Stimulated activated CD8-positive, alpha-beta memory T cell treated with anti-CD3 and anti-CD28 coated beads, Interleukin-15, amount 100 ng/mL, for 4 hours (primary cell): ENCODE measurements at regions not wholly inside any gene's neighbourhood (a gene's known extent, or its start where the extent isn't known, plus 50 kb on each side); places are given as distances from the start of the nearest gene placed in this dataset.

ENCODE experiments used
- DNase-seq, 2 donors: peaks; one replicate each; pipeline ENCODE4 v3.0.0-alpha.2; 2020; ENCODE audit warnings: low read depth in 2 of 2

DNA sequence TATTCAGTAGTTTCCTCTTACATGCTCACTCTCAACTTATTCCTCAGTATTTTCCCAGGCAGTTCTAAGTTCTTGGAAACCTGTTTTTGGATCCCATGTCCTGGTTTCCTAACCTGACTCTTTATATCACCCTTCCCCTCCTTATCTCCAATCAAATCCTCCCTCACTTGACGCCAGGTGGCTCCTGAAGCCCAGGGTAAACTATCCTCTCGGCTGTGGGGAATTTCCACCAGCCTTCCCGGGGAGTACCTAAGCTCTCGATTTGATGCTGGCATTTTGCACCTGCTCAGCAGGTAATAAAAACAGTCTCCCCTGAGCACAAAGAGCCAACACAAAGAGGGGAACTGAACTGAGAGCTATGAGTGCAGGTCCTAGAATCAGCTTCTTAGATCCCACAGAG, 538.0 kb downstream of the SLC4A3 start:
- DNase-seq: no peak

DNA sequence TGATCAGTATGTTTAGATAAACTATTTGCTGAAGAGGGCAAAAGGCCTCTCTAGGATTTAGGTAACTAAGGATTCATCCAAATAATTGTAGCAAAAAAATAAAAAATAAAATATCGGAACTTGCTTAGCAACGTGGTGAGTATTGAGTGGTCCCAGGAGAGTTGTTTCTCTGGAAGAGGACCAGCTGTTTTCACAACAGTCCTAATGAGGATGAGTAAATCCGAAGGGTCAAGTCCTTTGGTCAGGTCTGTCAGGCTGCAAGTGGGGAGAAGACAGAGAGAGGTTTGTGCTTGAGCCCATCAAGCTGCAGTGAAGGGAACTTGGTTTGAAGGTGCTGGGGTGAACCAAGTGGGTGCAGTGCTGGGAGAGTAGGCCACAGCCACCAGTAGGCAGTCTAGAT, 539.2 kb downstream of the SLC4A3 start:
- DNase-seq: no peak

DNA sequence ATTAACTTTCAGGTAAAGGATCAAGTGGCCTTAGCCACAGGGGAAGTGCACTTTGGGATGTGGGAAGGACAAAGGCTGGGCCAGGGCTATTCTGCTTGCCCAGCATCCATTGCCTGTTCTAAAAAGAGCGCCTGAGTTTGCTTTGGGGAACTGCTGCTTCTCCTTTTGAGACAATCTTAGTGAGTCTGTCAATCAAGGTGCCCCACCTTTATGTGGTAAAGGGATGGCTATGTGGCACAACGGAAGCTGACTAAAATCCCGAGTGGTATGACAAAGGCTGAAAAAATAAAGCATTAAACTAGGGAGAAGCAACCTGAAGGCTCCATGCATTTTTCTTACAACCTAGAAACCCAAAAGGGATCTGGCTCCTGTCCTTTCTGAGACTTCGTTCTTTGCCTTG, 540.5 kb downstream of the SLC4A3 start:
- DNase-seq: no peak

DNA sequence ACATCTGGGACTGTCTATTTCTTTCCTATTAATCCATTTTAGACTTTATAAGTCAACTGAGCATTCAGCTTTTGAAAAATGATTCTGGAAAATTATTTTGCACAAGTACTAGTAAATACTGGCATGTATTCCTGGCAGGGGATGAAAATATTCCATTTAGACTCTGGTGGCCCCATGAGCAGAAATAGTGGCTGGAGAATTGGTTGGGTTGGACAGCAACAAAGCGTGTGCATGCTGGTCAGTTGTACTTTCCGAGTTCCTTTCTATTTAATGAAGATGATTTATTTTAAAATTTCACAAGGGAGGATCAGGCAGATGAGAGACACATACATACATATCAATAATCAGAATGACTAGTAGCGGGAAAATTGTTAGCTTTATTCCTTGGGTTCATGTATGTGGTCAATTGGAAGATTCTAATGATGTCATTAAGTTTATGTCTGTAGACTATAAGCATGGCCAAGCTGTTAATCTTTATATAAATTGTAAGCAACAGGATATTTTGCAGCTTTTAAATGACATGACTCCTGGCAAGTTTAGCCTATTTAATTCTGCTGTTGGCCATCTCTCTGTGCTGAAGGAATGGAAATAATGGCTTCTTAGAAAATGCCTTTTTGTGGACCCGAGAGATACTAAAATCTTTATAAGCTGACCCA, 541.6 kb downstream of the SLC4A3 start:
- no peak for DNase-seq

DNA sequence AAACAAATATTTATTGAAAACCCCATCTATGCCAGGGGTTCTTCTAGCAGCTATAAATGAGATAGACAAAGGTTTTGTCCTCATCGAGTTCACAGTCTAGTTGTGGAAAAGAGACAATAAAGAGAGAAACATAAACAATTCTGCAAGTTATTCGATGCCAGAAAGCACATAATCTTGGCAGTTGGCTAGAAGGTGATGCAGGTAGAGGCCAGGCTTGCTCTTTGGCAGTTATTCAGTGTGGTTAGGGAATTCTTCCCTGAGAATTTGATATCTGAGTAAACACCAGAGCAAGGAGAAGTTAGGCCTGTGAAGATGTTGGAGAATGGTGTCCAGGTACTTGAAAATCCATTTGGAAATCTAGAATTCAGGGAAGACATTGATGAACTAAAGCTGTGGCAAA, 547.4 kb downstream of the SLC4A3 start:
- no peak for DNase-seq

DNA sequence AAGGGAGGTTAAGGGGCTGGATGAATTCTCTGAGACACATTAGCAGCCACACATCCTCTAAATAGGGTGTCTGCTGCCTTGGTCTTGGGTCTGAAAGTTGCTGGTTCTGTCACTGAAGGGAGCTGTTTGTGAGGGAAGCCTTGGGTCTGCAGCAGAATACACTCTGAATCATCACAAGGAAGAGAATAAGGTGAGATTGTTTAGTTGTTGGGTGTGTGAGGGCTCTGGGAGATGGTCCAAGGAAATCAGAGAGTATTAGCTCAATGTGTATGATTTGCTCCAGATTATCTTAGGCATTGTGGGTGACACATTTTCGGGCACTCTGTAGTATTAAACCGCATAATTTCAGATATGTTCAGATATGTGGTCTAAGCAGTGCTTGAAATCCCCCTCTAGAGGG, 548.5 kb downstream of the SLC4A3 start:
- DNase-seq: no peak

DNA sequence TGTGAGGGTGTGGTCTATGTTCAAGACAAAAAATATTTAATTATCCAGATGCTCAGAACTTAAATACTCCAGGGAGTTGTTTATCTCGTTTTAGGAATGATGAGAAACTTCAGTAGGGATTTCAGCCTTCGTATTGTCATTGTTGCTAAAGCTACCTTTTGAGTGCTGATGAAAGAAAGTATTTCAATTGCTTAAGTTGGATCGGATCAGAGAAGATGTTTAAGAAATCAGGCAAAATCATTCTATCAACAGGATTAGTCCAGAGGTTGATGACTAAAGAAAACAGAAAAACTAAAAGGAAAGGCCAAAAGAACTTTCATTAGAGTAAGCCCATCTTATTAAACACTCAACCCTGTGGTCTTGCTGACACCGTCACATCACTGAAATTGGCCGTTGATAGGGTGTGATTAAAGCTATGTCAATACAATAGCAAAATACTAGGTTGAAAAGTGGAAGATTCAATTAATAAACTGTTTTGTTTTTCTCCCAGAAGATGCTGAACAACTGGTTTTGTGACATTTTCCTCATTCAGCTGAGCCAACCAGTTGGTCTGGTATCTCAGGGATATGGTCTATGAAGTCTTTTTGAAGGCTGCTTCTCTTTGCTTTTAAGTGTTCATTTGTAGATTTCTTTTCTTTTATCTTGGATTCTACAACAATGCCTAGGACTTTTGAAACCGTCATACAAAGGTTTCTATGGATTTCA, 551.7 kb downstream of the SLC4A3 start:
- DNase-seq: no peak

DNA sequence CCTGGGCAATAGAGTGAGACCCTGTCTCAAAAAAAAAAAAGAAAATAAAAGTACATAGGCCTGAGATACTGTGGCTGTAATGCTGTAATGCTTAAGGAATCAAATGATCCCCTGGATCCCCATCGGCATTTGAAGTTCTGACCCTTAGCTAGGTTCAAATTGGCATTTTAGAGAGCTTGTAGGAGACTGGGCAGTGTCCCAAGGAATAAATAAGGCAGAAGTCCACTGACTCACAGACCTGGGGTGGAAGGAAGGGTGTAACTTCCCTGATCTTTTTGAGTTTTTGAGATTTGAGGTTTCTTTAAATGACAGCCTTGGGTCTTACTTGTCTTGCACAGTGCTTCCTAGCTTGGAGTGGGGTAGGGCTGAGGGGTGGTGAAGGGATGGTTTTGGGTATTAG, 553.7 kb downstream of the SLC4A3 start:
- no peak for DNase-seq

DNA sequence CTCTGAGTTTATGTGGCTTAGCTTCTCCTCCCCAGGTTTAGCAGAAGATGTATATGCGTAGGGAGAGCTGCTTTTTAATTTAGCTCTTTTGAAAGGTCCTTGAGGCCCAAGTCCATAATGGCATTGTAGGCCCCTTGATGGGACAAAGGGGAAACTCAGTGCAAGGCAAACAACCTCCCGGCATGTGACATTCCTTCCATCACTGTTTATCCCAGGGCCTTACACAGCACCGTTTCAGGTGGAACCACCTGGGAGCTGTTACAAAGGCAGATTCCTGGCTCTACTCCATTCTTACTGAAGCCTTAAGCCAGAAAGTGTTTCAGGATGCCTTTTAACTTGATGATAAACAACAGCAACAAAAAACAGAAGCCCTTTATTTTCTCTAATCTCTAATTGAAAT, 555.4 kb downstream of the SLC4A3 start:
- DNase-seq: no peak

DNA sequence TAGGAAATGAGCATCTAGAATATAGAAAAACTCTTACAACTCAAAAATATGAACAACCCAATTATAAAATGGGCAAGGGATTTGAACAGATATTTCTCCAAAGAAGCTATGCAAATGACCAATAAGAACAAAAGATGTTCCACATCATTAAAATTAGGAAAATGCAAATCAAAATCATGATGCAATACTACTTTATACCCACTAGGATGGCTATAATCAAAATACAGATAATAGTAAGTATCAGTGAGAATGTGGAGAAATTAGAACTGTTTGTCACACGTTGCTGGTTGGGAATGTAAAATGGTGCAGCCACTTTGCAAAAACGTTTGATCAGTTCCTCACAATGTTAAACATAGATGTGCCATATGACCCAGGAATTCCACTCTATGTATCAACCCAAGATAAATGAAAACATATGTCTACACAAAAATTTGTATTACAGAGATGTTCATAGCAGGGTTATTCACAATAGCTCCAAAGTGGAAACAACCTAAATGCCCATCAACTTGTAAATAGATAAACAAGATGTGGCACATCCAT, 558.4 kb downstream of the SLC4A3 start:
- no peak for DNase-seq

DNA sequence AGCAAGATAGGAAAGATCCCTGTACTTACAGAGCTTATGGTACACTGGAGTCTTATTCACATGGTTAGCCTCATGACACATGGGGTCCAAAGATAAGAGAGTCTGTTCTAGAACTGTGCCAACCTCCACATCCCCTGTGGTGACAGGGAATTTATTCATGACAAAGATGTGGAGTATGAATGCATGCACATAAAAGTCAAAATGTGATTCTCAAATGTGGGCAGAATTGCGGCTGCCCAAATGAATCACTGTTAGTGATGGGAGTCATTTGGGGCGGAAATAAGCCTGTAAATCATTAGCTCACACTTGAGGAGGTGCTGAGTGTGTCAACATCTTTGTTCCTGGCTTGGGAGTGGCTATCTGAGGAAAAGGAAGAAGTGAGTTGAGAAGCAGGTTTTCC, 560.6 kb downstream of the SLC4A3 start:
- no peak for DNase-seq

DNA sequence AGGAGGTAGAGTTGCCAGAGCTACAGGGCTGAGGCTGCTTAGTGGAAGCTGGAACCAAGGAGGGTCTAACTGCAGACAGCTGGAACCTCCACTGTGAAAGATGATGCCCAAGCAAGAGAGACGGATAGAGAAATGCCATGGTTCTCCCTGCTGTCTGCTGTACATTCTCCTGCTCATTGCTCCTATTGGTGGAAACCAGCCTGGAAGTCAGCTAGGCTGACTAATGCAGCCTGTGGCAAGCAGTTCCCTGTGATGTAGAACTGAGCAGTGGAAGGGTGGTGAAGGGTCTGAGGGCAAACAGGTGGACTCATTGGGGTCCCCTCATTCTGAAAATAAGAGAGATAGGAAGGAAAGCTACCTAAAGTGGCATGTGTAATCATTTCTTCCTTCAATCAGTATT, 563.6 kb downstream of the SLC4A3 start:
- DNase-seq: no peak

DNA sequence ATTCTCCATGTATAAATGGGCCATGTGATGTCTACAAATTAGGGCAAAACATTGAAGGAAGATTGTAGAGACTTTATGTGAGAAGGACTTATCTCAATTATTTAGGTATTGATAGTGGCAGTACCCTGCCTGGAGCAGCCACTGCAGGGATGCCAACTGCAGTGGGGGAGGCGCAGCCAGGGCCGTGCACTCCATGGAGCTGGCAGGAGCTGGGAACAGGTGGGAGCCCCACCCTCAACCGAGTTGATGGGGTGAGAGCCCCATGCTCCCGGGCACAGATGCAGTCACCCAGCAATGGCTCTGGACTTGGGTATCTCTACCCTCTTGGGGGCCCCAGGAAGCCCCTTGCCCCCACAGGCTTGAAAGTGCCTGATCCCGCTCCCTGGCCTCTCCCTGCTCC, 564.3 kb downstream of the SLC4A3 start:
- DNase-seq: no peak

DNA sequence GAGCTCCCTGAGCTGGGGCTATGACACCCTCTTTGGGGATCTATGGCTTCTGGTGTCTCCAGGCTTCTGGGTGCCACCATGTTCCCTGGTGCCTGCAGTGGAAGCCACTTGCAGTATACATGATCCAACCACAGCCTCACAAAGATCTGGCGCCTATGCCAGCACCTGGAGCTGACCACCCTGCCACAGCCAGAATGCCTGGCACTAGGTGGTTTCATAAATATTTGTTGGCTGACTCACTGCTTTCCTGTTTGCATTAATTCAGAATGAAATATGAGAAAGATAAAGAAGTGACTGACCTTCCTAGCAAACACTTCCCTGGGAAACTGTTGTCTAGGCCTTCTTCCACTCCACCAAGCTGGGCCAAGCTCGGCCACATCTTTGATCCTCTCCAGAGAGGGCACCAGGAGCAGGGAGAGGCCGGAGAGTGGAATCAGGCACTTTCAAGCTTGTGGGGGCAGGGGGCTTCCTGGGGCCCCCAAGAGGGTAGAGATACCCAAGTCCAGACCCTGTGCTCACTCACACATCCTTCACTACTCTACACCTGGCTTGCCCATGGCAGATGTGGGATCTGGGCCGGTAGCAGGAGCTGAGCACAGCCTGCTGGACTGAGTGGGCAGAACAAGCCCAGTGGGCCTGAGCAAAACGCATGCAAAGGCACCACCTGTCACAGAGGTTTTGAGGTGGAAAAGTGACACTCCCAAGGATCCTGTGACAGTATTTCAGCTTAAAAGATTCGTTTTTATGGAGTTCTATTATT, 565.7 kb downstream of the SLC4A3 start:
- no peak for DNase-seq

DNA sequence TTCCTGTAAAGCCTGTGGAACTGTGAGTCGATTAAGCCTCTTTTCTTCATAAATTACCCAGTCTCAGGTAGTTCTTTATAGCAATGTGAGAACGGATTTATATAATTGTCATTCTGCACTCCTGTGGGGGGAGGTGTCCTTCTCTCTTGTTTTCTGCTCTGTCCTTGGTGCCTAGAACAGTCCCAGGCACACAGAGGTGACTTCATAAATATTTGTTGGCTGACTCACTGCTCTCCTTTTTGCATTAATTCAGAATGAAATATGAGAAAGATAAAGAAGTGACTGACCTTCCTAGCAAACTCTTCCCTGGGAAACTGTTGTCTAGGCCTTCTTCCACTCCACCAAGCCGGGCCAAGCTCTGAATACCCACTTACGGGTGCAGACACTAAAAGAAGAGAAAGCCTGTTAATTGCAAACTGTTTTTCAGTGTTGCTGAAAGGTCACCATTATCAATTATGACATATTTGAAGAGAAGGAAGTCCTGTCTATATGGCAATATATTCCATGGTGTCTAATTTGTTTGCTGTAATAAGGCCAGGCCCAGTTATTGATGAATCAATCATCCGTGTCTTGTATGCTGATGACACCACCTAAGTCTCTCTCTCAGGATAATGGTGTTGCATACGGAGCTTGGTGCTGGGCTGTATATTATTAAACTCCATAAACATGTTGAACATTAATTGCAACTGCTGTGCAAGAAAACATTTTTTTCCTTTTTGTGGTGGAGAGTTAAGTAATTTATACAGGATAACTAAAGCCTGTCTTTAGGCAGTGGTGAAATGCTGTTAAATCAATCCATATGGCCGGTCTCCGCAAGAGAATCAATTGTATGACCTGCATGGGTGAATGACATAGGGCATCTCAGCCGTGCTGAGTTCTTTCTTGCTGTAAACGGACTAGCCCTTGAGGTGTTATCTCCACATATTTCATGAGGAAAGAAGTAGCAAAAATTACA, 567.5 kb downstream of the SLC4A3 start:
- DNase-seq: no peak

DNA sequence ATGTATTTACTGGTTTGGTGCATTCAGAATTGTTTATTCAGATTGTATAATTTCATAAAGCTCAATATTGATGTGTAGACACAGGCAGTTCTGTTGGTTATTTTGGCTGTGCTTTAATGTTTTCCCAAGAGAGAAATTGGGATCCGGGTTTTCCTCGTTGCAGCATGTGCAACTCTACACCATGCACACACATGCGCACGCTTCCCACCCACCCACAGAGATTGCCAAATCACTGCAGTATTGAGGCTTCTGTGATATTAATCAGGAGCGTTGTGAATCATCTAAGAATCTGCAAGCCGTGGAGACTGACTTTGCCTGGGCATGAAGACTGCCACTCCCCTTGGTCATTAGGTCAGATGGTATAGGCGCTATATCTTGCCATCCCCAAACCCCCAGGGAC, 571.5 kb downstream of the SLC4A3 start:
- no peak for DNase-seq

DNA sequence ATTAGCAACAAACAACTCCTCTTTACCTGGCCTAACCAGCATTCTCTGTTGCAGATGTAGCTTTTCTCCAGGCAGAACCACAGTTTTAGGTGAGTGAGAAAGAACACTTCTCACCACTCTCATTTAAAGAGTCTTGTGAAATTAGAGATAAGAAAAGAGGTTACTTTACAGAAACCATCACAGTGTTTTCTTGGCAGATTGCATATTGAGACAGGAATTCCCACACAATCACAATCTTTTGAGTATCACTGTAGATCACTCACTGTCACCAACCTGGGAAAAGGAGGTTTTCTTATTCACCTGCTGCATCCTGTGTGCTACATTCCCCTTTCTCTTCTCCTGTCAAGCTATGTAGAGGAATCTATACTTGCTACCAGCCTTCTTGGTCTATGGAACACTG, 574.6 kb downstream of the SLC4A3 start:
- DNase-seq: no peak

DNA sequence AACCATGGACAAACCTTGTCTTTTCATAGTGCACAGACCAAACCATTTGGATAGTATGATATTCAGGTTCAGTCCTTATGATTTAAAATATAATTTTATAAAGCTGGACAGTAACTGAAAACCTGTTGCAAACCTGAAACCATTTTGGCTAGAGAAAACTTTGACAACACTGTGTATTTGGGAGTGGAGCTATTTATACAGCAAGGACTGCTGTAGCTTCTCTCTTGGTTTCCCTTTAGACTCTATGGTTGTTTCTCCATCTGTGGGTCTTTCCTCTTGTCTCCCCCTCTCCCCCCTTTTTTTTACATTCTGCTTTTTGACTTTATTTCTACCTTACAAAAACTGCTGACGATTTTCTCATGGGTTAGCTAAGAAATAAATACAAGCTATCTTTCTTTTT, 581.7 kb downstream of the SLC4A3 start:
- DNase-seq: no peak

DNA sequence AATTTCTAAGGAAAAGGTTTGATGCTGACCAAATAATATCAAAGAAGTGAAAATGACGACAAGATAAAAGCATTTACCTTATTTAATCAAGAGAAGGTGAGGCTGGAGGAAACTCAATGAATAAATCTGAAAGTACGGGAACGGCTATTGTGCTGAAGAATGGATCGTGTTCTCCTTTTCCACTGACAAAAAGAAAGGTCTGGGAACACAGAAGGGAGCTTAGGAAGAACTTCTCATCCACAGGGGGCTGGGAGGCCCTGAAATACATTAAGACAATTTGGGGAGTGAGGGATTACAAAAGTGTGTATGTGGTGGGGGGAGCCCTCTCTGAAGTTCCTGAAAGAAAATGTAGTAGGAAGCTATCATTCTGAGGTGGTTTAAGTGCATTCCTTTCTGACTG, 582.3 kb downstream of the SLC4A3 start:
- no peak for DNase-seq

DNA sequence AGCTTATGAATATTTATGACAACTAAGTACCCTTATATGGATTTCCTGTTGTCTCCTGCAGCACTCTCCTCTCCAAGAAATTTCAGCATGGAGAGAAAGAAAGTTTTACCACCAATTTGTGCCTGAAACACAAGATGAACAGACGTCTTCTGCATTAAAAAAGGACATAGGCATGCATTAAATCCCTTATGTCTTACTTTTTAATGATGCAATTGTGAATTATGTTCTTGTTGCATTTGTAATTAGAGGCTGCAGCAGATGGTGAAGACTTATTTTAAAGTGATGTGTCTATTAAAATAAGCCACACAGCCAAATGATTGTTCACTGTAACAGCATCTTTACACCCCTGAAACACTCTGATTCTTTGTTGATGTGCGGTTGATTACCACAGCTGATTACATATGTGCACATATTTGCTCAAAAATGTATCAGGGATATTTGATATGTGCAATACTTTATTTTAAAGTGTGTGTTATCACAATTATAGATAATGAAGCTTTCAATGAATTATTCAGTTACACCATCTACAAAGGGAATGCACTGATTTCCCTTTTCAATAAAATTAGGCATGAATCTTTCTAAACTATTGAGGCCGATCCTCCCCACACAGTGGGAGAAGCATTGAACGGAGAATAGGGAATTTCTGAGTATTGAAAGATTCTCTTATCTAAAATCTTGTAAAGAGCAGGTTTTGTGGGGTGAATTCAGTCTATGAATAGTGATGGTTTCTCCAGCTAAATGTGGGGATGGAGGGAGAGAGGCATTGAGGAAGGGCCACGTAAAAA, 585.1 kb downstream of the SLC4A3 start:
- no peak for DNase-seq

DNA sequence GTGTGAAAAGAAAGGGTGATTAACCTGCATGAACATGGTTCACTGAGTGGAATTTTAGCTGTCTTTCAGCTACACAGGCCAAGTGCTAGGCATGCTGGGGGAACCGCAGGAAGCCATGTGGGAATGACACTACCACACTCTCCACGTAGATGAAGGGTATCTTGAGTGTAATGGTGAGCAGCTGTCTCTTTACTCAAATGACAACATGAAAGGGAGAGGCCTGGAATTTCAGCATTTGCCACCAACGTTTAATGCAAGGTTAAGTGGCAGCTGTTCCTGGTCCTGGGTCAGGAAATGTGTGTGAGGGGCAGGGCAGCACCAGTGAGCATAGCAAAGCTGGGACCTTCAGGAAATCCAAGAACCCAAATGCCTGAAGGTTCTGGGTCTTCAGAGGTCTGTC, 588.4 kb downstream of the SLC4A3 start:
- DNase-seq: no peak
